HEK293 (cell line): ENCODE measurements at regions not wholly inside any gene's neighbourhood (a gene's known extent, or its start where the extent isn't known, plus 50 kb on each side); places are given as distances from the start of the nearest gene placed in this dataset.

Source experiments
- CTCF ChIA-PET: fragments of 350-600 bp; formaldehyde crosslinking; extraction: SDS; loops from one replicate; lab custom pipeline; 2021; ENCODE audit warnings: antibody characterized with exemption; lab: Yijun Ruan, JAX
- POLR2A ChIA-PET: fragments of 300-600 bp; formaldehyde crosslinking; extraction: SDS; loops from one replicate; lab custom pipeline; 2020; ENCODE audit warnings: antibody characterized with exemption, inconsistent platforms; lab: Yijun Ruan, JAX
- H3K27ac ChIP-seq: fragments of 200-500 bp; sonication (Bioruptor generic); 2 replicates; pipeline ENCODE4 v1.5.1; 2014; ENCODE audit warnings: low read depth, low read length, control low read depth, inconsistent platforms; ENCODE audit errors: extremely low read depth
- H3K36me3 ChIP-seq, 2 experiments: fragments of 200-500 bp in 1 of 2; sonication (Bioruptor generic) in 1 of 2; 1 replicate in 1 of 2; 2 replicates in 1 of 2; pipeline ENCODE4 v1.5.1; 2014 to 2017; ENCODE audit warnings: inconsistent platforms in 2 of 2, low read length in 2 of 2; ENCODE audit not compliant: control insufficient read depth in 2 of 2, insufficient read depth in 1 of 2
- H3K4me1 ChIP-seq: fragments of 200-500 bp; sonication (Bioruptor generic); 2 replicates; pipeline ENCODE4 v1.5.1; 2014; ENCODE audit warnings: mild to moderate bottlenecking, low read length, inconsistent platforms; ENCODE audit not compliant: control insufficient read depth, insufficient read depth
- H3K4me3 ChIP-seq: 2 replicates; pipeline ENCODE4 v1.5.1; 2011; ENCODE audit warnings: low read depth, mild to moderate bottlenecking, control low read depth, low read length, moderate library complexity
- H3K9me3 ChIP-seq: fragments of 200-500 bp; sonication (Bioruptor generic); 2 replicates; pipeline ENCODE4 v1.5.1; 2014; ENCODE audit warnings: low read depth, low read length, inconsistent platforms; ENCODE audit not compliant: control insufficient read depth, insufficient read depth
- KLF10 ChIP-seq: fragments of 450-650 bp; IDR thresholded peaks from 2 replicates; pipeline ENCODE4 v1.5.1; 2018; ENCODE audit warnings: missing biosample characterization, mild to moderate bottlenecking, missing genetic modification characterization
- REST ChIP-seq: fragments of 450-650 bp; formaldehyde crosslinking; IDR thresholded peaks from 2 replicates; pipeline ENCODE4 v1.5.1; 2016; ENCODE audit warnings: missing biosample characterization, missing genetic modification characterization
- SCRT2 ChIP-seq: fragments of 450-650 bp; formaldehyde crosslinking; IDR thresholded peaks from 2 replicates; pipeline ENCODE4 v1.5.1; 2016; ENCODE audit warnings: missing biosample characterization, missing genetic modification characterization
- SP7 ChIP-seq: fragments of 450-650 bp; formaldehyde crosslinking; IDR thresholded peaks from 2 replicates; pipeline ENCODE4 v1.5.1; 2016; ENCODE audit warnings: missing biosample characterization, missing genetic modification characterization
- ZBTB17 ChIP-seq: fragments of 450-650 bp; formaldehyde crosslinking; IDR thresholded peaks from 2 replicates; pipeline ENCODE4 v1.5.1; 2016; ENCODE audit warnings: missing biosample characterization, missing genetic modification characterization
- ZEB2 ChIP-seq: fragments of 450-650 bp; formaldehyde crosslinking; IDR thresholded peaks from 2 replicates; pipeline ENCODE4 v1.5.1; 2016; ENCODE audit warnings: missing biosample characterization, missing genetic modification characterization
- ZIC2 ChIP-seq: fragments of 450-650 bp; formaldehyde crosslinking; IDR thresholded peaks from 2 replicates; pipeline ENCODE4 v1.5.1; 2016; ENCODE audit warnings: missing biosample characterization, missing genetic modification characterization
- ZNF138 ChIP-seq: fragments of 450-650 bp; formaldehyde crosslinking; IDR thresholded peaks from 2 replicates; pipeline ENCODE4 v1.5.1; 2016; ENCODE audit warnings: missing biosample characterization, missing genetic modification characterization, borderline replicate concordance
- ZNF169 ChIP-seq: fragments of 450-650 bp; formaldehyde crosslinking; IDR thresholded peaks from 2 replicates; pipeline ENCODE4 v1.5.1; 2016; ENCODE audit warnings: missing biosample characterization, missing genetic modification characterization
- ZNF280C ChIP-seq: fragments of 450-650 bp; formaldehyde crosslinking; IDR thresholded peaks from 2 replicates; pipeline ENCODE4 v1.5.1; 2016; ENCODE audit warnings: missing biosample characterization, missing genetic modification characterization
- ZNF645 ChIP-seq: fragments of 450-650 bp; formaldehyde crosslinking; IDR thresholded peaks from 2 replicates; pipeline ENCODE4; 2016; ENCODE audit warnings: missing biosample characterization, missing genetic modification characterization
- ZNF664 ChIP-seq: fragments of 450-650 bp; formaldehyde crosslinking; IDR thresholded peaks from 2 replicates; pipeline ENCODE4 v1.5.1; 2016; ENCODE audit warnings: missing biosample characterization, missing genetic modification characterization
- ZNF76 ChIP-seq: fragments of 450-650 bp; formaldehyde crosslinking; IDR thresholded peaks from 2 replicates; pipeline ENCODE4; 2016; ENCODE audit warnings: low read depth, missing biosample characterization, missing genetic modification characterization, borderline replicate concordance
- ZNF792 ChIP-seq: fragments of 450-650 bp; formaldehyde crosslinking; IDR thresholded peaks from 2 replicates; pipeline ENCODE4 v1.5.1; 2016; ENCODE audit warnings: missing biosample characterization, missing genetic modification characterization

- CTCF ChIA-PET: no interaction called here
- no peaks in the 10 kb centered on the region for H3K9me3 ChIP-seq
- H3K4me3 ChIP-seq: no peak overlapping the region
- peak; percentile 12; the same call in 1 of the 2 replicates for TF ChIP-seq ZIC2 (tag by site-specific recombination)
- no peak for TF ChIP-seq SCRT2 (tag by site-specific recombination)
- TF ChIP-seq, all 188 proteins: peak for 1
- Histone ChIP-seq H3K36me3 (no peaks in the 10 kb centered on the region), H3K4me1 (no peaks in the 10 kb centered on the region), H3K27ac (no peak overlapping the region)
- POLR2A ChIA-PET: no interaction called here
These were observed 213.0 kb upstream of the RAB6C start for GRCh38 chr2:129766374-129766993.

GRCh38 chr2:129767346-129768035 is 212.0 kb upstream of the RAB6C start:
- TF ChIP-seq ZEB2 (no peak), KLF10 (tag by site-specific recombination) (no peak), ZBTB17 (tag by site-specific recombination) (no peak), ZNF645 (tag by site-specific recombination) (no peak), ZNF169 (tag by site-specific recombination) (no peak), ZNF138 (tag by site-specific recombination) (no peak), ZIC2 (tag by site-specific recombination) (no peak), ZNF792 (no peak), ZNF664 (tag by site-specific recombination) (no peak), REST (tag by site-specific recombination) (no peak), ZNF76 (no peak), SP7 (tag by site-specific recombination) (no peak)
- no peaks in the 10 kb centered on the region for H3K36me3 ChIP-seq
- no peak overlapping the region for H3K27ac ChIP-seq
- no peaks in the 10 kb centered on the region for H3K4me1 ChIP-seq
- CTCF ChIA-PET: no interaction called here
- no peak overlapping the region for H3K4me3 ChIP-seq
- no peaks in the 10 kb centered on the region for H3K9me3 ChIP-seq
- POLR2A ChIA-PET: no interaction called here

- Histone ChIP-seq H3K4me3 (no peak overlapping the region), H3K36me3 (no peaks in the 10 kb centered on the region), H3K27ac (no peak overlapping the region), H3K4me1 (no peaks in the 10 kb centered on the region), H3K9me3 (no peaks in the 10 kb centered on the region)
- ChIA-PET POLR2A (no interaction called here), CTCF (interaction anchor here (0.6 kb wide), 1 partner anchor 1702 kb away, joined by 4 read pairs; no protein-coding TSS in a partner anchor)
- peak; percentile 94 for TF ChIP-seq ZIC2 (tag by site-specific recombination)
- no peak for TF ChIP-seq ZNF280C (tag by site-specific recombination)
These were observed 211.5 kb upstream of the RAB6C start for GRCh38 chr2:129768036-129768386.
